ENCODE measurements at regions not wholly inside any gene's neighbourhood (a gene's known extent, or its start where the extent isn't known, plus 50 kb on each side); places are given as distances from the start of the nearest gene placed in this dataset.
"Not testable (repeated sequence)": the region's sequence is repeated elsewhere in the genome, so short reads cannot be mapped to it uniquely, and the experiment has no call there.

DNA sequence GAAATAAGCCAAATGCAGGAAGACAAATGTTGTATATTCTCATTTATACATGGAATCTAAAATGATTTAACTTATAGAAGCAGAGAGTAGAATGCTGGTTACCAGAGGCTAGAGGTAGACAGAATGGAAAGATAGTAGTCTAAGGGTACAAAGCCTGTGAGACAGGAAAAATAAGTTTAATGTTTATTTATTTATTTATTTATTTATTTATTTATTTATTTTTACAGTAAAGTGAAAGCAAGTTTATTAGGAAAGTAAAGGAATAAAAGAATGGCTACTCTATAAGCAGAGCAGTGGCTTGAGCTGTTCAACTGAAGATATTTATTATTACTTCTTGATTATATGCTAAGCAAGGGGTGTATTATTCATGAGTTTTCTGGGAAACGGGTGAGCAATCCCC, 203.2 kb downstream of the LAS1L start:
- no peak for DNase-seq (ENCODE audit: low read depth)

DNA sequence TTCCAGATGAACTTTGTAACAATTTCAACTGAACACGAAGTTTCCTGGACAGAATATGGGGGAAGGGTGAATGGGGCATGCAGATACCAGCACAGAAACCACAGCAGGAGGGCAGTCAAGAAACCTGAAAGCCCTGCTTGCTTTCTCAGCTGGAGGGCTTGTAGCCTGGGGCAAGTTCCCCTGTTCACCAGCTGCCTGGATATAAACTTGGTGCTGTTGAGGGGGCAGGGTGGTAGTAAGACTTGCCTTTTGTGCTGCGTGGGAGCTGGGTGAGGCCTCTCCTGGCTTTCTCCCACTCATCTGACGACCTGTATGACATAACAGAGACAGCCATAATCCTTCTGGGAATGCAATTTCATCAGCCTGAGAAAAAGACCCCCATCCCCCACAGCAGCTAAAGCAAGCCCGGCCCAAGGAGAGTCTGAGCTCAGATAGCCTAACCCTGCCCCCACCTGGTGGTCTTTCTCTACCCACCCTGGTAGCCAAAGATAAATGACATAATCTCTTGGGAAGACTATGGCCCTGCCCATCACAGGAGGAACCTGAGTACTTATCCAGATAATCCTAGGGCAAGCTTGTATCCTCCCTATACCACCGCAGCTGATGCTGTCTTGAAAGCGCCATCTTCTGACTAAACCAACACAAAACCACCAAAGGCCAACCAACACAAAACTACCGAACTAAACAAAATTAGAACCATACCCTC, 234.3 kb downstream of the LAS1L start:
- no peak for DNase-seq (ENCODE audit: low read depth)

DNA sequence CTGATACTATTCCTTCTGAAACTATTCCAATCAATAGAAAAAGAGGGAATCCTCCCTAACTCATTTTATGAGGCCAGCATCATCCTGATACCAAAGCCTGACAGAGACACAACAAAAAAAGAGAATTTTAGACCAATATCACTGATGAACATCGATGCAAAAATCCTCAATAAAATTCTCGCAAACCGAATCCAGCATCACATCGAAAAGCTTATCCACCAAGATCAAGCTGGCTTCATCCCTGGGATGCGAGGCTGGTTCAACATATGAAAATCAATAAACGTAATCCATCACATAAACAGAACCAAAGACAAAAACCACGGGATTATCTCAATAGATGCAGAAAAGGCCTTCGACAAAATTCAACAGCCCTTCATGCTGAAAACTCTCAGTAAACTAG, 251.7 kb downstream of the LAS1L start:
- not testable (repeated sequence) for DNase-seq (ENCODE audit: low read depth)

GRCh38 chrX:65273152-65273551, 261.4 kb downstream of the LAS1L start:
- no peak for DNase-seq (ENCODE audit: low read depth)

DNA sequence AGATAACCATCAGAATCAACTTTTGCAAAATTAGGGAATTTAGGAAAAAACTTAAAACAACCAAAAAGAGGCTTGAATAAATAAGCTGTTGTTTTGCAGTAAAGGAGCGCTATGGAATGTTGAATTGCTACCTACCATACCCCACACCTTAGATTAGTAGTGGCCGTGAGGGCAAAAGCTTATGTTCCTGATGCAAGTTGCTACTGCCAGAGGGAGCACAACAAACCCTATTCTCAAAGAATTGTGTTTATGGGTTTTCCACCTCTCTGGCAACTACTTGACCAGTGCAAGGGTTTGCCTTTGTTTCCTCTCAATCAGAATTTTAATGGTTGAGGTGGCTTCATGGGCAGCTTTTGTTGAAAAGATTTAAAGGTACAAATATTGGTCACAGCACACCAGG, 268.1 kb downstream of the LAS1L start:
- no peak for DNase-seq (ENCODE audit: low read depth)

GRCh38 chrX:65253817-65254216, 277.6 kb upstream of the ZC4H2 start:
- no peak for DNase-seq (ENCODE audit: low read depth)

- DNase-seq (ENCODE audit: low read depth): no peak
Observed at GRCh38 chrX:65241059-65241721, 264.9 kb upstream of the ZC4H2 start.

GRCh38 chrX:65203545-65203944, 227.3 kb upstream of the ZC4H2 start:
- DNase-seq (ENCODE audit: low read depth): no peak

GRCh38 chrX:65196758-65197360, 220.6 kb upstream of the ZC4H2 start:
- DNase-seq (ENCODE audit: low read depth): no peak

GRCh38 chrX:65195621-65196020, 219.4 kb upstream of the ZC4H2 start:
- DNase-seq (ENCODE audit: low read depth): no peak

DNA sequence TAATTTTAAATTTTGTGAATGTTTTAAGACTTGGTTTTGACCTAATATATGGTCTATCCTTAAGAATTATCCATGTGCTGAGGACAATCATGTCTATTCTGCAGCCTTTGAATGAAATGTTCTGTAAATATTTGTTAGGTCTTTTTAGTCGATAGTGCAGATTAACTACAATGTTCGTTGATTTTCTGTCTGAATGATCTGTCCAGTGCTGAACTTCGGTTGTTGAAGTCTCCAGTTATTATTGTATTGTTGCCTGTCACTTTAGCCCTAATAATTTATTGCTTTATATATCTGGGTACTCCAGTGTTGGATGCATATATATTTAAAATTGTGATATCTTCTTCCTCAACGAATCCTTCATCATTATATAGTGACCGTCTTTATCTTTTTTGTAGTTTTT, 218.3 kb upstream of the ZC4H2 start:
- no peak for DNase-seq (ENCODE audit: low read depth)

DNA sequence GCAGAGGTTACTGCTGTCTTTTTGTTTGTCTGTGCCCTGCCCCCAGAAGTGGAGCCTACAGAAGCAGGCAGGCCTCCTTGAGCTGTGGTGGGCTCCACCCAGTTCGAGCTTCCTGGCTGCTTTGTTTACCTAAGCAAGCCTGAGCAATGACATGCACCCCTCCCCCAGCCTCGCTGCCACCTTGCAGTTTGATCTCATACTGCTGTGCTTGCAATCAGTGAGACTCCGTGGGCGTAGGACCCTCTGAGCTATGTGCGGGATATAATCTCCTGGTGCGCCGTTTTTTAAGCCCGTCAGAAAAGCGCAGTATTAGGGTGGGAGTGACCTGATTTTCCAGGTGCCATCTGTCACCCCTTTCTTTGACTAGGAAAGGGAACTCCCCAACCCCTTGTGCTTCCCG, 187.1 kb upstream of the ZC4H2 start:
- not testable (repeated sequence) for DNase-seq (ENCODE audit: low read depth)

- DNase-seq (ENCODE audit: low read depth): no peak
Observed at GRCh38 chrX:65148232-65148631, 172.0 kb upstream of the ZC4H2 start.

- DNase-seq (ENCODE audit: low read depth): no peak
Observed at GRCh38 chrX:65136424-65136823, 160.2 kb upstream of the ZC4H2 start.

DNA sequence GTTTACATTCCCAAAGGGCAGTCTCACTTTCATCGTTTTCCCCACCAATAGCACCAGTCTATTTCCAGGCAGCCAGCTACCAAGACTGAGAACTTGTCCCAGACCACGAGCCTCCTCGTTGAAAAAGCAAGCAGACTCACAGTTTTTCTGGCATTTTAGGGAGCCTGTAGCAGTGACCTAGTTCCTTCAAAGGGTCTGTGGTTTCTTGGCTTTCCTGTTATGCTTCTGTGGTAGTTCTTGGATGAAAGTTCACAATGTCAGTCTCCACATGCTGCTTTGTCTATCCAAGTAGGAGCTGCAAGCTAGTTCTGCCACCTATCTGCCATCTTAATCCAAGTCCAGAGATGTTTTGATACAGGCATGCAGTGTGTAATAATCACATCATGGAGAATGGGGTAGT, 151.6 kb upstream of the ZC4H2 start:
- no peak for DNase-seq (ENCODE audit: low read depth)

GRCh38 chrX:65098851-65099250, 122.6 kb upstream of the ZC4H2 start:
- no peak for DNase-seq (ENCODE audit: low read depth)

GRCh38 chrX:65093658-65094057, 117.4 kb upstream of the ZC4H2 start:
- no peak for DNase-seq (ENCODE audit: low read depth)

GRCh38 chrX:65073233-65073632, 97.0 kb upstream of the ZC4H2 start:
- DNase-seq (ENCODE audit: low read depth): no peak

DNA sequence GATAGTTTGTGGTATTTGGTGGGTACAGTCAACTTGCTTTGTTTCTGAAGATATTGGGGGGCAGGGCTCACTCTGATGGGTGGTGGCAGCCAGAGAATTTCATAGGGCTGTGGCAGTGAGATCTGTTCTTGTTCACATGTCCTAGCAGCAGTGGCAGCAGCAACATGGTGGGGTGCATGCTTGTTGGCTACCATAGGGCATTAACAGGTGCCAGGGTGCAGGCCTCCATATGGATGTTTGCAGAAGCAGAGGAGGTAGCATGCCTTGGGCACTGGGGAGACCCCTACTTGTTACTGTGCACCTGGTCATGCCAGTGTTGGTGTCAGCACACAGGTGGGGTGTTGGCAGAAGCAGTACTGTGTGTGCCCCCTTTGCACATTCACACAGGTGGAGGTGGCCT, 96.3 kb upstream of the ZC4H2 start:
- no peak for DNase-seq (ENCODE audit: low read depth)

DNA sequence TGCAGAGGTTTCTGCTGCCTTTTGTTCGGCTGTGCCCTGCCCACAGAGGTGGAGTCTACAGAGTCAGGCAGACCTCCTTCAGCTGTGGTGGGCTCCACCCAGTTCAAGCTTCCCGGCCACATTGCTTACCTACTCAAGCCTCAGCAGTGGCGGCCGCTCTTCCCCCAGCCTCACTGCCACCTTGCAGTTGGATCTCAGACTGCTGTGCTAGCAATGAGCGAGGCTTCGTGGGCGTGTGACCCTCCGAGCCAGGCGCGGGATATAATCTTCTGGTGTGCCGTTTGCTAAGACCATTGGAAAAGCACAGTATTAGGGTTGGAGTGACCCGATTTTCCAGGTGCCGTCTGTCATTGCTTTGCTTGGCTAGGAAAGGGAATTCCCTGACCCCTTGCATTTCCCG, 82.4 kb upstream of the ZC4H2 start:
- not testable (repeated sequence) for DNase-seq (ENCODE audit: low read depth)

DNA sequence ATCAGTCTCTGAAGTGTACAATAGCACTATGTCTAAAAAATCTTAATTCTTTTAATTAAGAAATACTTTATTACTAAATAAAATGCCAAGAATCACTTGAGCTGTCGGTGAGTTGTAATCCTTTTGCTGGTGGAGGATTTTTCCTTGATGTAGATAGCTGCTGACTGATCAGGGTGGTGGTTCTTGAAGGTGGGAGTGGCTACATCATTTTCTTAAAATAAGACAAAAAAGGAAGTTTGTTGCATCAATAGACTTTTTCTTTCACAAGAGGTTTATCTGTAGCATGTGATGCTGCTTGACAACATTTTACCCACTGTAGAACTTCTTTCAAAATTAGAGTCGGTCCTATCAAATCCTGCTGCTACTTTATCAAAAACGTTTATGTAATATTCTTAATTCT, 68.8 kb upstream of the ZC4H2 start:
- DNase-seq (ENCODE audit: low read depth): no peak

- DNase-seq (ENCODE audit: low read depth): peak; percentile 17
Observed at GRCh38 chrX:65035446-65035770, 59.2 kb upstream of the ZC4H2 start.

DNA sequence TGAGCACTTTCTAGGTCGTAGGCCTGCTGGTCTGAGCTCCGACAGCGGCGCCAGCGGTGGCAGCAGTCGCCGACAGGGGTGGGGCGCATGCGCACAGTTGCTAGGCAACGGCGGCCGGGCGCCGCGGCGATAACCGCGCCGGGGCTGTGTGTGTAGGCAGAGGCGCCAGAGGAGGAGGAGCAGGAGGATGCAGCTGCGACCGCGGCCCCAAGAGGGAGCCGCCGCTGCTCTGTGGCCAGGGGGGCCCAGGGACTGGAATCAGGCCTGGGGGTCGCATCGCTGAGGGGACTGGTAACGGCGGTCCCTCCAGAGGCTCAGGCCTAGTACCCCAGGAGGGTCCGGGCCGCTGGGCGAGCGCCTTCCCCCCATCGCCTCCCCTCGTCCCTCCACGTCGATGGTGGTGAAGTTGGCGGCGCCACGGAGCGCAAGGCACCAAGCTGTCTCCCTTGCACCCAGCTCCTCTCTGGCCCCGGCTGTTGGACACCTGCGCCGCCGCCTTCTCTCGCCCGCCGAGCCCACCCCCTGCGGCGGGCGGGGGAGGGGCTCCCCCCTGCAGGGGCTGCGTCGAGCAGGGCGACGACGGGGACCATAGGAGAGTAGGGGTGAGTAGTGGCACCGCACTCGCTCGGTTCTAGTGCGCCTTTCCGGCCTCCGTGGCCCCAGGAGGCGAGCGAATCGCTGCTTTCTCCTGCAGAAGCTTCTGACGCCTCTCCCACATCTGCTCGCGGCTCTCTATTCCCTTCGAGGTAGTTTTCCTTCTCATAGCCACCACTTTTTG, 58.6 kb upstream of the ZC4H2 start, which contains the start of gene ZC3H12B:
ZC3H12B (plus strand) TSS at position 159 of the 778 bp plus-strand sequence.
- DNase-seq (ENCODE audit: low read depth): peak; percentile 73
